Large intestine (tissue), 3 donors: ENCODE measurements at regions not wholly inside any gene's neighbourhood (a gene's known extent, or its start where the extent isn't known, plus 50 kb on each side); places are given as distances from the start of the nearest gene placed in this dataset.

Experiments
- DNase-seq, 2 donors: peaks; one replicate each; pipeline versions ENCODE4 v3.0.0 to v3.0.0-alpha.2; 2013
- H3K27ac ChIP-seq: one replicate; pipeline ENCODE4 v1.5.1; 2013; ENCODE audit warnings: low read length
- H3K27me3 ChIP-seq: 2 replicates; pipeline ENCODE4 v1.6.1; 2013; ENCODE audit warnings: low read length; ENCODE audit not compliant: control insufficient read depth, insufficient read depth
- H3K36me3 ChIP-seq: 2 replicates; pipeline ENCODE4 v1.6.1; 2013; ENCODE audit warnings: low read length; ENCODE audit not compliant: control insufficient read depth, insufficient read depth
- H3K4me1 ChIP-seq: one replicate; pipeline ENCODE4 v1.6.1; 2013; ENCODE audit warnings: low read length; ENCODE audit not compliant: control insufficient read depth, insufficient read depth
- H3K4me3 ChIP-seq: one replicate; pipeline ENCODE4 v1.5.1; 2013; ENCODE audit warnings: low read length
- H3K9me3 ChIP-seq: one replicate; pipeline ENCODE4 v1.6.1; 2013; ENCODE audit warnings: mild to moderate bottlenecking, low read depth, low read length, moderate library complexity; ENCODE audit not compliant: control insufficient read depth
- WGBS: methylation state at CpG from one replicate; pipeline ENCODE4 v1.1.5; 2013; ENCODE audit warnings: low lambda C conversion rate; ENCODE audit not compliant: insufficient coverage; 5-methylcytosine and 5-hydroxymethylcytosine counted together

DNA sequence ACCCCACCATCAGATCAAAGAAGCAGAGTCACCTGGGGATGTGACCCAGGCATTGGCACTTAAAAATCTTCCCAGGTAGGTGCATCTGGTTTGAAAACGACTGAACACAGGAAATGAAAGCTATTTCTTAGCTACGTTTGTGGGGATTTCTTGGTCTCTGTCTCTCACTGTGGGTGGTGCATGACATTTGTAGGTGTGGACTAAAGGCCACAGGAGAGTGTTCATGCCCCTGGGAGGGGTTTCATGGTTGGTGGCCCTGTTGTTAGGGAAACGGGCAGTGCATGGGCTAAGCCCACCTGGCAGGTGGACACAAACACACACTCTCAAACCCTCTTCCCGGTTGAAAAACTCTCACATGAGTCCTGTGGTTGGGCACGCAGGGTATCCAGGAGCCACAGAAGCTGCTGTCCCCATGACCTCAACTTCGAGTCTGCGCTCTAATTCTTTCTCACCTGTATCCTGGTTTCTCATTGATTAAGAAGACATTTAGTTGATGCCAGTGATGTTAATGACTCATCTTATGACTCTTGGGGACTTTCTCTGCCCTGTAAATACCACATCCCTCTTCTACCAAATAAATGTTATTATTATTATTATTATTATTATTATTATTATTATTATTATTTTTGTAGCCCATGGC is 119.4 kb downstream of the MRPS6 start:
- Histone ChIP-seq H3K4me1 (peaks cover 24% of the 10 kb centered on the region), H3K4me3 (no peak overlapping the region), H3K36me3 (no peaks in the 10 kb centered on the region), H3K27ac (no peak overlapping the region), H3K27me3 (no peaks in the 10 kb centered on the region), H3K9me3 (no peaks in the 10 kb centered on the region)
- WGBS, result no CpG with 5 or more reads among the region's 7 CpGs
- DNase-seq, result no peak

DNA sequence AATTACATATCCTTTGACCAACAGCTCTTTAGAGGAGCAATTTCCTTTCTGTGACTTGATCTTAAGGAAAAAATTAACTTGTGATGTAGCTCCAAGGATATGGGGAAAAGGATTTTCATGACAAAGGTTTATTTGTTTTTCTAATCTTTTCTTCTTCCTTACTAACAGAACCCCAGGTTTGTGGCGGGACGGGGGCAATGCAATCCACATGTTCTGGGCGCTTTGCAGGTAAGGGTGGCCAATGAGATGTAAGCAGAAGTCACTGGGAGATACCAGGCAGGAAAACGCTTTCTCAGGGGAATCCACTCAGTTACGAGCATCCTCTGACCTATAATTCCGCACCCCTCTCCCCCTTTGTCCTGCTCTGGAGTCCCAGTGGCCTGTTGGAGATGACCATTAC is 122.0 kb downstream of the MRPS6 start:
- peak in 1 of 2 donors; percentile 87 for DNase-seq
- Histone ChIP-seq H3K4me3 (no peak overlapping the region), H3K27ac (peak overlapping the region; percentile 53), H3K9me3 (no peaks in the 10 kb centered on the region), H3K4me1 (peaks cover 19% of the 10 kb centered on the region), H3K36me3 (no peaks in the 10 kb centered on the region), H3K27me3 (no peaks in the 10 kb centered on the region)
- WGBS, result no CpG with 5 or more reads among the region's 6 CpGs

DNA sequence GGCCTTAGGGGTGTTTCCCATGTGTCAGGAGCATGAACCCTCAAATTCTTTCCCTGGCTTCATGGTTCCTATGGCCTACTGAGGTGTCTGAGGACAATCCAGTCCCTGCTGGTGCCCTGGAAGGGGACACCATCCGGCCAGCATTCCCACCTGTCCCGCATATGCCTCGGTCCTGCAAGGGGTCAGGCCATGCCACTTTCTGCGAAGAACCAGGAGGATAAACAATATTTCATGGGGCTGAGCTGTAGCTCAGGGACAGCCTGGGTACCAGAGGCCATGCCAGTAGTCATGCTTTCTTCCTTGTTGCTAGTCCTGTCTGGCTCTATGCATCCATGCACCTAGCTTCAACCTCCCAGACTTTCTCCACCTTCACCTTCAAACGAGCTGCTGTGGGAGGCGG is 123.6 kb downstream of the MRPS6 start:
- Histone ChIP-seq H3K9me3 (no peaks in the 10 kb centered on the region), H3K36me3 (no peaks in the 10 kb centered on the region), H3K27ac (no peak overlapping the region), H3K27me3 (no peaks in the 10 kb centered on the region), H3K4me3 (no peak overlapping the region), H3K4me1 (peaks cover 22% of the 10 kb centered on the region)
- no peak for DNase-seq
- no CpG with 5 or more reads among the region's 6 CpGs for WGBS

GRCh38 chr21:34197561-34197960 is 124.2 kb downstream of the MRPS6 start:
- DNase-seq, result no peak
- Histone ChIP-seq H3K4me3 (no peak overlapping the region), H3K27me3 (no peaks in the 10 kb centered on the region), H3K27ac (no peak overlapping the region), H3K4me1 (peaks cover 26% of the 10 kb centered on the region), H3K36me3 (no peaks in the 10 kb centered on the region), H3K9me3 (no peaks in the 10 kb centered on the region)
- WGBS, result no CpG with 5 or more reads among the region's 3 CpGs

GRCh38 chr21:34198231-34199120 is 125.1 kb downstream of the MRPS6 start:
- Histone ChIP-seq H3K9me3 (no peaks in the 10 kb centered on the region), H3K36me3 (no peaks in the 10 kb centered on the region), H3K27ac (no peak overlapping the region), H3K27me3 (no peaks in the 10 kb centered on the region), H3K4me1 (peaks cover 32% of the 10 kb centered on the region), H3K4me3 (no peak overlapping the region)
- no peak for DNase-seq
- 79% methylated on average over 2 of the region's 16 CpGs for WGBS

DNA sequence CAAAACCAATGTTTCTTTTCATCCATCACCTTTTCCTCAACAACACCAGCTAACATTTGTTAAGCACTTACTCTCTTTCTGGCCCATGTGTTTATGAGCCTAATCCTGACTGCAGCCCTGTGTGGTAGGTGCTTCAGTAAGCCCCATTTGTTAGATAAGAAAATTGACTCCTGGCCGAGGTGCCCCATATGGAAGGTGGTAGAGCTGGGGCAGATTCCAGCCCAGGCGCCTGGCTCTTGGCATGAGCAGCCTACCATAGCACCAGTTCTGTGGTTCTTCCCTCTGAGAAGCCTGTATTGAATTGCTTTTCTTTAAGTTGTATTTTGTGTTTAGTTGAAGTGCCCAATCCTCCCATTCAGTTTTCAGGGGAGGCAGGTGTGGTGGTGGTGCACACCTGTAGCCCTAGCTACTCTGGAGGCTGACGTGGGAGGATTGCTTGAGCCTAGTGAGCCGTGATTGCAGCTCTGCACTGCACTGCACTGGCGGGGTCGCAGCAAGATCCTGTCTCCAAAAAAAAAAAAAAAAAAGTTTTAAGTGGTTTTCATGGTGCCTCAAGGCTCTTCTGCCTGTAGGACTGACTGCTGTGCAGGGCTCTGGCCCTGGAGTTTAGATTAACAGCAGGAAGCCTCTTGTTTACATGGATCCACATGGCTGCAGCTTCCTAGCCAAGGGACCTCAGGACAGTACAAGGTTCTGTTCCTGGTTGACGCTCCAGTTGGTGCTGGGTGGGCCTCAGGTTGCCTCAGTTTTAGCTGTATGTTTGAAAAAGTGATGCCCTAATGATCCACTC is 125.9 kb downstream of the MRPS6 start:
- no peaks in the 10 kb centered on the region for H3K27me3 ChIP-seq
- H3K27ac ChIP-seq, result no peak overlapping the region
- H3K36me3 ChIP-seq, result no peaks in the 10 kb centered on the region
- peaks cover 32% of the 10 kb centered on the region for H3K4me1 ChIP-seq
- no CpG with 5 or more reads among the region's 7 CpGs for WGBS
- no peak for DNase-seq
- no peaks in the 10 kb centered on the region for H3K9me3 ChIP-seq
- no peak overlapping the region for H3K4me3 ChIP-seq

GRCh38 chr21:34200288-34200905 is 127.0 kb downstream of the MRPS6 start:
- Histone ChIP-seq H3K4me1 (peaks cover 23% of the 10 kb centered on the region), H3K4me3 (no peak overlapping the region), H3K27ac (no peak overlapping the region), H3K36me3 (no peaks in the 10 kb centered on the region), H3K27me3 (no peaks in the 10 kb centered on the region), H3K9me3 (no peaks in the 10 kb centered on the region)
- DNase-seq, result no peak
- 100% methylated on average over 3 of the region's 7 CpGs for WGBS

- WGBS, result no CpG with 5 or more reads among the region's 3 CpGs
- peaks cover 17% of the 10 kb centered on the region for H3K4me1 ChIP-seq
- H3K4me3 ChIP-seq, result no peak overlapping the region
- DNase-seq, result no peak
- H3K36me3 ChIP-seq, result no peaks in the 10 kb centered on the region
- H3K9me3 ChIP-seq, result no peaks in the 10 kb centered on the region
- H3K27ac ChIP-seq, result no peak overlapping the region
- no peaks in the 10 kb centered on the region for H3K27me3 ChIP-seq
Measured at GRCh38 chr21:34201001-34201400, 127.6 kb downstream of the MRPS6 start.

DNA sequence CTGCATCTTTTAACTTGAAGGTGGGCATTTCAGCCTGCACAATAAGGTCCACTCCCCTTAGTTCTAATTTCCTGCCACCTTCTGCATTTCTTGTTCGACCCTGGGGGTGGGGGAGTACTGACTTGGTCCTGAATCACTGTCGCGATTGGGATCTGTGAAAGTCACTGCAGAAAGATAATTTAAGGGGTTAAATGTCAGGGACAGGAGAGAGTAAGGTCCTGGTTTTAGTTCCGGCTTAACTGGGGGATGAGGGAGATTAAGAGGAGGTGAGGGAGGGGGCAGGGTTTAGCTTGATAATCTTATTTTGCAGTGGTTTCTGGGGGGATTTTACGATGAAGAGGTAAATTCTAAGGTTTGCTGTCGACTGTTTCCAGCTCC is 128.1 kb downstream of the MRPS6 start:
- peak in 1 of 2 donors; percentile 30 for DNase-seq
- H3K4me3 ChIP-seq, result peak overlapping the region; percentile 50
- H3K27ac ChIP-seq, result peak overlapping the region; percentile 90
- no peaks in the 10 kb centered on the region for H3K9me3 ChIP-seq
- peaks cover 15% of the 10 kb centered on the region for H3K4me1 ChIP-seq
- no peaks in the 10 kb centered on the region for H3K27me3 ChIP-seq
- 14% methylated on average over 3 of the region's 6 CpGs for WGBS
- no peaks in the 10 kb centered on the region for H3K36me3 ChIP-seq
